Stimulated activated CD4-positive, alpha-beta T cell treated with anti-CD3 and anti-CD28 coated beads, Interleukin-4, amount 100 ng/mL, for 4 hours (primary cell): ENCODE measurements at regions not wholly inside any gene's neighbourhood (a gene's known extent, or its start where the extent isn't known, plus 50 kb on each side); places are given as distances from the start of the nearest gene placed in this dataset.

Experiments used
- DNase-seq, 2 experiments: peaks; one replicate each; pipeline ENCODE4 v3.0.0-alpha.2; 2020

GRCh38 chr10:128994598-128995143, 472.4 kb upstream of the MGMT start:
- no peak for DNase-seq

GRCh38 chr10:128995676-128996075, 471.4 kb upstream of the MGMT start:
- no peak for DNase-seq

GRCh38 chr10:128996092-128996491, 470.9 kb upstream of the MGMT start:
- DNase-seq, result no peak

GRCh38 chr10:128998101-128998805, 468.8 kb upstream of the MGMT start:
- DNase-seq, result no peak

- DNase-seq, result no peak
These were observed 462.6 kb upstream of the MGMT start for GRCh38 chr10:129004398-129004797.

- DNase-seq, result no peak
These were observed 462.0 kb upstream of the MGMT start for GRCh38 chr10:129005080-129005479.

- DNase-seq, result no peak
These were observed 461.2 kb upstream of the MGMT start for GRCh38 chr10:129005804-129006203.

GRCh38 chr10:129018511-129018910, 448.5 kb upstream of the MGMT start:
- DNase-seq, result no peak

- no peak for DNase-seq
These were observed 446.2 kb upstream of the MGMT start for GRCh38 chr10:129020651-129021330.

- DNase-seq, result no peak
These were observed 445.3 kb upstream of the MGMT start for GRCh38 chr10:129021594-129022304.

GRCh38 chr10:129023082-129023481, 444.0 kb upstream of the MGMT start:
- DNase-seq, result no peak

GRCh38 chr10:129024046-129024445, 443.0 kb upstream of the MGMT start:
- DNase-seq, result no peak

GRCh38 chr10:129025787-129026186, 441.3 kb upstream of the MGMT start:
- no peak for DNase-seq

GRCh38 chr10:129027906-129028305, 439.1 kb upstream of the MGMT start:
- no peak for DNase-seq

- no peak for DNase-seq
These were observed 438.6 kb upstream of the MGMT start for GRCh38 chr10:129028451-129028850.

GRCh38 chr10:129029051-129029450, 438.0 kb upstream of the MGMT start:
- DNase-seq, result no peak

GRCh38 chr10:129029851-129030602, 437.0 kb upstream of the MGMT start:
- no peak for DNase-seq

- no peak for DNase-seq
These were observed 436.5 kb upstream of the MGMT start for GRCh38 chr10:129030603-129030895.

- peak; percentile 26 to 48 for DNase-seq
These were observed 435.8 kb upstream of the MGMT start for GRCh38 chr10:129030996-129031843.

GRCh38 chr10:129031844-129032150, 435.2 kb upstream of the MGMT start:
- no peak for DNase-seq

GRCh38 chr10:129032372-129033313, 434.4 kb upstream of the MGMT start:
- DNase-seq, result no peak
